A172 (cell line): ENCODE measurements at regions not wholly inside any gene's neighbourhood (a gene's known extent, or its start where the extent isn't known, plus 50 kb on each side); places are given as distances from the start of the nearest gene placed in this dataset.

Source experiments
- DNase-seq: peaks from one replicate; pipeline ENCODE4 v3.0.0-alpha.2; 2015; ENCODE audit warnings: low spot score

GRCh38 chr10:37685741-37686683 lies 171.4 kb downstream of the ZNF248 start:
- no peak for DNase-seq

GRCh38 chr10:37684765-37685164 lies 172.6 kb downstream of the ZNF248 start:
- no peak for DNase-seq

GRCh38 chr10:37682617-37683016 lies 174.8 kb downstream of the ZNF248 start:
- DNase-seq, result no peak

- no peak for DNase-seq
Measured at GRCh38 chr10:37681617-37681999, 175.8 kb downstream of the ZNF248 start.

GRCh38 chr10:37680716-37681616 lies 176.4 kb downstream of the ZNF248 start:
- DNase-seq, result no peak

GRCh38 chr10:37680243-37680683 lies 177.1 kb downstream of the ZNF248 start:
- no peak for DNase-seq

- DNase-seq, result no peak
Measured at GRCh38 chr10:37679465-37679864, 177.9 kb downstream of the ZNF248 start.

- DNase-seq, result no peak
Measured at GRCh38 chr10:37675449-37675848, 182.0 kb downstream of the ZNF248 start.

GRCh38 chr10:37671802-37672201 lies 185.6 kb downstream of the ZNF248 start:
- DNase-seq, result no peak

GRCh38 chr10:37667736-37668135 lies 189.7 kb downstream of the ZNF248 start:
- no peak for DNase-seq

- no peak for DNase-seq
Measured at GRCh38 chr10:37654466-37654865, 202.9 kb downstream of the ZNF248 start.

GRCh38 chr10:37643187-37643586 lies 214.2 kb downstream of the ZNF248 start:
- no peak for DNase-seq

- no peak for DNase-seq
Measured at GRCh38 chr10:37640301-37640700, 217.1 kb downstream of the ZNF248 start.

- no peak for DNase-seq
Measured at GRCh38 chr10:37639200-37639599, 218.2 kb downstream of the ZNF248 start.

- no peak for DNase-seq
Measured at GRCh38 chr10:37638569-37638968, 218.8 kb downstream of the ZNF248 start.

GRCh38 chr10:37634351-37634880 lies 223.0 kb downstream of the ZNF248 start:
- no peak for DNase-seq

- DNase-seq, result no peak
Measured at GRCh38 chr10:37632641-37633040, 224.8 kb downstream of the ZNF248 start.

- no peak for DNase-seq
Measured at GRCh38 chr10:37623506-37623905, 233.9 kb downstream of the ZNF248 start.

GRCh38 chr10:37619336-37619735 lies 238.1 kb downstream of the ZNF248 start:
- no peak for DNase-seq

GRCh38 chr10:37588299-37588698 lies 269.1 kb downstream of the ZNF248 start:
- DNase-seq, result no peak

GRCh38 chr10:37584643-37585042 lies 272.8 kb downstream of the ZNF248 start:
- DNase-seq, result no peak

GRCh38 chr10:37582237-37582636 lies 275.2 kb downstream of the ZNF248 start:
- no peak for DNase-seq
